ENCODE measurements at regions not wholly inside any gene's neighbourhood (a gene's known extent, or its start where the extent isn't known, plus 50 kb on each side); places are given as distances from the start of the nearest gene placed in this dataset.

DNA sequence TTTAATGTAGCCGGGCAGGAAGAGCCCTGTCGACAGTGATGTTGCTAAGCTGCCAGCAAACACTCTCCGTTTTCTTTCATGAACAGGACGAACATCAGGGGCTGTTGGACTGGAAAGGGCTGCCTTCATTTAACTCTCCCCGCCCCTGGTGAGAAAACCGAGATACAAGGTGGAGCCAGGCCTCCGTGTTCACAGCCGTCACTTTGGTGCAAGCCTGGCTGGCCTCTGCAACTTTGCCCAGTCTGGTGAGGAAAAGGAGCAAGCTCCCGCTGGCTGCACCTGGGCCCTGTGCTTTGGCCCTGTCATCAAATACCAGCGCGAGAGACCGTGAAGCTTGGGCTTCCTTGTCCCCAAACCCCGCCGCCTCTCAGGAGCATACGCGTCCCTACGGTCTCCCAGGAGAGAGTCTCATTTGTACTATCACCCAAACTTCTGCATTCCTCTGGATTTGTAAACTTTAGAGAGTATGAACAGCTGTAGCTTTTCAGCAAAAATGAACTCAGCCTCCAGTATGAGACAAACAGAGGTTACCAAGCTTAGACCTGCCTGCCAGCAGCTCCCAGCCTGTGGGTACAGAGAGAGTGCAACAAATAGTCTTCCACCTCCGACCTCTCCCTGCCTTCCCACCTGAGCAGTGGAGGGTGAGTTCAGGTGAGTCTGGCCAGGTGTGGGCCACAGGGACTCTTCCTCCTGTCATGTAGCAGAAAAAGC is 445.3 kb upstream of the MGMT start:
- Histone ChIP-seq H3K27me3 (no peaks in the 10 kb centered on the region), H3K4me1 (ENCODE audit: control insufficient read depth in 1 of 2, insufficient read depth in 1 of 2, low read depth in 1 of 2, low read length in 1 of 2) (no peaks in the 10 kb centered on the region), H3K27ac (no peak overlapping the region), H3K9me3 (no peaks in the 10 kb centered on the region), H3K36me3 (no peaks in the 10 kb centered on the region), H3K4me3 (ENCODE audit: low read depth in 1 of 2, low read length in 1 of 2) (no peak overlapping the region)
- TF ChIP-seq, protein P1, sequence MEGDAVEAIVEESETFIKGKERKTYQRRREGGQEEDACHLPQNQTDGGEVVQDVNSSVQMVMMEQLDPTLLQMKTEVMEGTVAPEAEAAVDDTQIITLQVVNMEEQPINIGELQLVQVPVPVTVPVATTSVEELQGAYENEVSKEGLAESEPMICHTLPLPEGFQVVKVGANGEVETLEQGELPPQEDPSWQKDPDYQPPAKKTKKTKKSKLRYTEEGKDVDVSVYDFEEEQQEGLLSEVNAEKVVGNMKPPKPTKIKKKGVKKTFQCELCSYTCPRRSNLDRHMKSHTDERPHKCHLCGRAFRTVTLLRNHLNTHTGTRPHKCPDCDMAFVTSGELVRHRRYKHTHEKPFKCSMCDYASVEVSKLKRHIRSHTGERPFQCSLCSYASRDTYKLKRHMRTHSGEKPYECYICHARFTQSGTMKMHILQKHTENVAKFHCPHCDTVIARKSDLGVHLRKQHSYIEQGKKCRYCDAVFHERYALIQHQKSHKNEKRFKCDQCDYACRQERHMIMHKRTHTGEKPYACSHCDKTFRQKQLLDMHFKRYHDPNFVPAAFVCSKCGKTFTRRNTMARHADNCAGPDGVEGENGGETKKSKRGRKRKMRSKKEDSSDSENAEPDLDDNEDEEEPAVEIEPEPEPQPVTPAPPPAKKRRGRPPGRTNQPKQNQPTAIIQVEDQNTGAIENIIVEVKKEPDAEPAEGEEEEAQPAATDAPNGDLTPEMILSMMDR (IDR thresholded peaks at IDR 0.05) = no peak

DNA sequence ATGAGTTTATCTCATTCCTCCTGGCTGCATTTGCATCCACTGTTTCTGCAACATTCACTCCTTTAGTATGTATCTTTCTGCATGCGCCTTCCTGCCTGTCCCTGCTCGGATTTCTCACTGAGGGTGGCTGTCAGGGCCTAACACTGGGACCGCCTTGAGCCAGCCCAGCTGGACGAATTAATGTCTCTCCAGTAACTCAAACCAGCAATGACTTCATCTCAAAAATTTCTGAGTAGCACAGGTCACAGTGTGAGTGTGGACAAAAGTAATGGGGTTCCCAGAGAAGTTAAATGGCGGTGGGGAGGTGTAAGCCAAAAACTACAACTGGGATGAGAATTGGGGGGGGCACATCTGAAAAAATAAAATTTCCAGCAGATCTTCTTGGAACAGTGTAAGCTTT is 444.0 kb upstream of the MGMT start:
- Histone ChIP-seq H3K27ac (no peak overlapping the region), H3K36me3 (no peaks in the 10 kb centered on the region), H3K27me3 (peaks cover 3% of the 10 kb centered on the region), H3K4me1 (ENCODE audit: control insufficient read depth in 1 of 2, insufficient read depth in 1 of 2, low read depth in 1 of 2, low read length in 1 of 2) (no peaks in the 10 kb centered on the region), H3K9me3 (no peaks in the 10 kb centered on the region), H3K4me3 (ENCODE audit: low read depth in 1 of 2, low read length in 1 of 2) (no peak overlapping the region)
- TF ChIP-seq, protein P1 (IDR thresholded peaks at IDR 0.05) = no peak

DNA sequence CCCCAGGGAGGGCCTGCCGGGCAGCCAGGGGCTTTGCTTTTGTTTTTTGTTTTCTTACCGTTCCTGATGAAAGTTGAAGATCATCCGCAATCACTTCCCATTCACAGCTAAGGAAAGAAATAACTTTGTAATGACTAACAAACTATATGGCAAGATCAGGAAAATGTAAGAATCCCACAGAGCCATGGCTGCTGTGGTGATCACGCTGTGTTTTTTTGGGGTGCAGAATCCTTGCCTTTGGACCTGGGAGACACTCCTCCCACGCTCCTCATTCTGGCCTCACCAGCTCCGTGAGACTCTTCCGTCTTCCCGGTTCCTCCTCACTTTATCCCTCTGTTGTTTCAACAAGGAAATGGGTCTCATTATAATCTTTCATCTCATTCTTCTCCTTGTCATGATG is 443.0 kb upstream of the MGMT start:
- TF ChIP-seq, protein P1 (IDR thresholded peaks at IDR 0.05) = no peak
- H3K9me3 ChIP-seq = no peaks in the 10 kb centered on the region

DNA sequence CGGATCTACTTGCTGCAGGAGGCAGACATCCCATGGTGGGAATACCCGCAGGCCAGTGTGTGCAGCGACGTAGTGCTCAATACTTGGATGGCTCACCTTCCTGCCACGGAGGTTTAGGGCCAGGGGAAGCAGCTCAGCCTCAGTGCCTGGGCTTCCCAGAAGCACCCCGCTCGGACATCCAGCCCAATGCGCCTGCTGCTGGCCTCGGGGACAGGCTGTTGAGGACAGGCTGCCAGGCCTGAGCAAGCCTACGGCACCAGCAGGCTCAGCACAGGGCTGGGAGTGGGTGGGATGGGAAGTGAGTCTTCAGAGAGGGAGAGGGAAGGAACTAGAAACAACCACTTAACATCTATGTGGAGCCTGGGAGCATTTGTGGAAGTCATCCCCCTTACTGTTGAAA is 441.3 kb upstream of the MGMT start:
- H3K9me3 ChIP-seq = no peaks in the 10 kb centered on the region
- H3K4me1 ChIP-seq (ENCODE audit: control insufficient read depth in 1 of 2, insufficient read depth in 1 of 2, low read depth in 1 of 2, low read length in 1 of 2) = no peaks in the 10 kb centered on the region
- H3K27me3 ChIP-seq = peaks cover 27% of the 10 kb centered on the region
- no peaks in the 10 kb centered on the region for H3K36me3 ChIP-seq
- H3K27ac ChIP-seq = no peak overlapping the region
- no peak overlapping the region for H3K4me3 ChIP-seq (ENCODE audit: low read depth in 1 of 2, low read length in 1 of 2)
- TF ChIP-seq, protein P1 (IDR thresholded peaks at IDR 0.05) = no peak

More for the DNA sequence above, 443.0 kb upstream of the MGMT start:
- H3K27me3 ChIP-seq = peaks cover 11% of the 10 kb centered on the region
- no peaks in the 10 kb centered on the region for H3K36me3 ChIP-seq
- H3K4me3 ChIP-seq (ENCODE audit: low read depth in 1 of 2, low read length in 1 of 2) = no peak overlapping the region
- no peaks in the 10 kb centered on the region for H3K4me1 ChIP-seq (ENCODE audit: control insufficient read depth in 1 of 2, insufficient read depth in 1 of 2, low read depth in 1 of 2, low read length in 1 of 2)
- H3K27ac ChIP-seq = no peak overlapping the region

DNA sequence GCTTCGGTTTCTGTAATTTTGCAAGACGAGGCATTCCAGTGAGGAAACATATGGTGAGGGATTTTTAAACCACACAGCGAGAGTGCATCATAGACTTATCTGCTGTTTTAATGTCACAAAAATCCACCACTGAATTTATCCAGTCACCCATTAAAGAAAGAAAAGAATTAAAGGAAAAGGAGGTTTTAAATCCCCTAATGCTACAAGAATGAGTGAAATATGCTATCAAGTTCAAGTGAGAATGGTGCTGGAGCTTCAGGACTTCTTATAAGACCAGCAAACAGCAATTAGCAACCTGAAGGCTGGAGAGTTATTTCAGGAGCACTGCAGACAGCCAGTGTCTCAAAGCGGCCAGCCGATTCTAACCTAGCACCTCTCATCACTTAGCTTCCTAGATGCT is 439.1 kb upstream of the MGMT start:
- H3K4me3 ChIP-seq (ENCODE audit: low read depth in 1 of 2, low read length in 1 of 2) = no peak overlapping the region
- TF ChIP-seq, protein P1 (IDR thresholded peaks at IDR 0.05) = no peak
- H3K36me3 ChIP-seq = no peaks in the 10 kb centered on the region
- peaks cover 48% of the 10 kb centered on the region for H3K27me3 ChIP-seq
- H3K4me1 ChIP-seq (ENCODE audit: control insufficient read depth in 1 of 2, insufficient read depth in 1 of 2, low read depth in 1 of 2, low read length in 1 of 2) = no peaks in the 10 kb centered on the region
- no peak overlapping the region for H3K27ac ChIP-seq
- H3K9me3 ChIP-seq = no peaks in the 10 kb centered on the region
